ENCODE measurements at regions not wholly inside any gene's neighbourhood (a gene's known extent, or its start where the extent isn't known, plus 50 kb on each side); places are given as distances from the start of the nearest gene placed in this dataset.
"Not testable (repeated sequence)": the region's sequence is repeated elsewhere in the genome, so short reads cannot be mapped to it uniquely, and the experiment has no call there.

DNA sequence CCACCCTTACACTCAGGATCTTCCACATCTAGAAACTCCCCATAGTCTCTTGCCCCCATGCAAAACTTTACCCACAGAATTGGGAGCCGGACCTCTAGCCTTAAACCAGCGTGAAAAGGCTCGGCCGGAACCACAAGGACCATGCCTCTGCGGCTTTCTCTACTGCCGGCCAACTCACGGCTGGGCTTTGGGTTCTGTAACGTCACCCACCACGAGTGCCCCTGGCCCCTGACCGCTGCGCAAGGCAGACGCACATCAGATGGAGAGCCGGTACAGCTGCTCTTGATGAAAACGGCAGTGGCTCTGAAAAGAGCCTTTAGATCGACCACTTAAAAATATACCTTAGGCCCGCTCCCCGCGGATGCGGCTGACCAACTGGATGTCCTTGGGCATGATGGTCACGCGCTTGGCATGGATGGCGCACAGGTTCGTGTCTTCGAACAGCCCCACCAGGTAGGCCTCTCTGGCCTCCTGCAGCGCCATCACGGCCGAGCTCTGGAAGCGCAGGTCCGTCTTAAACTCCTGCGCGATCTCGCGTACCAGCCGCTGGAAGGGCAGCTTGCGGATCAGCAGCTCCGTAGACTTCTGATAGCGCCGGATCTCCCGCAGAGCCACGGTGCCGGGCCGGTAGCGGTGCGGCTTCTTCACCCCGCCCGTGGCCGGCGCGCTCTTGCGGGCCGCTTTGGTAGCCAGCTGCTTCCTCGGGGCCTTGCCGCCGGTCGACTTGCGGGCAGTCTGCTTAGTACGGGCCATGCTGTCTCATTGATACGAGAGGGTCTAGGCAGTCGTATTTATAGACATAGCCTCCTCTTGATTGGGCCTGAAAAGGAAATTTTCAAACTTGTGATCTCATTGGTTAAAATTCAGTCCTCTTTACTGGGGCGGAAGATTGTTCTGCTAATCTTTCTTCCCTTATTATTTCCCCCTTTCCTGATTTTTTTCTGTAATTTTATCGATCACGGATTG lies 66.3 kb downstream of the FAM72C start:
- in situ Hi-C loops (cut with HindIII; ENCODE audit: low pct_ligation_motif_present, low pct_unique_long_range_greater_than_20kb, low sequenced_read_pairs); DNase-seq: not testable (repeated sequence)

DNA sequence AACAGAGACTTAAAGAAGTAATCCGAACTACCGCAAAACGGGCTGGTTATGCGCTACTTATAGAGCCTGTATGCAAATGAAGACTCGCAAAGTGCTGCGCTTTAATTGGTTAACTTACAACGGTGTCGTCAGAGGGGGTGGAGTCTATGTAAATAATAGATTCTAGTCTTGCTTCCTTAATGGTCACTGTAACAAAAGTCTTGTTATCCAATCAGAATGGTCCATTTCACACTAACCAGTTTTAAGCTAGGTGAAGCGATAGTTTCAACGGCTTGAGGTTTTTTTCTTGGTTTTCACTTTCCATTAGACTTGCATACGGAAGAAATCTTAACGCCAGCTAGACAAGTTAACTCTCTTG lies 67.2 kb downstream of the FAM72C start:
- DNase-seq; in situ Hi-C loops (cut with HindIII; ENCODE audit: low pct_ligation_motif_present, low pct_unique_long_range_greater_than_20kb, low sequenced_read_pairs): not testable (repeated sequence)

- peak; percentile 67 for DNase-seq
- in situ Hi-C loops (cut with HindIII; ENCODE audit: low pct_ligation_motif_present, low pct_unique_long_range_greater_than_20kb, low sequenced_read_pairs), result not testable (repeated sequence)
Observed at GRCh38 chr1:143903899-143904621, 67.7 kb downstream of the FAM72C start.

- in situ Hi-C loops (cut with HindIII; ENCODE audit: low pct_ligation_motif_present, low pct_unique_long_range_greater_than_20kb, low sequenced_read_pairs); DNase-seq: not testable (repeated sequence)
Observed at GRCh38 chr1:143896377-143896776, 75.4 kb downstream of the FAM72C start.

- in situ Hi-C loops (cut with HindIII; ENCODE audit: low pct_ligation_motif_present, low pct_unique_long_range_greater_than_20kb, low sequenced_read_pairs), result not testable (repeated sequence)
- peak; percentile 42 for DNase-seq
Observed at GRCh38 chr1:143884932-143885574, 86.7 kb downstream of the FAM72C start.

DNA sequence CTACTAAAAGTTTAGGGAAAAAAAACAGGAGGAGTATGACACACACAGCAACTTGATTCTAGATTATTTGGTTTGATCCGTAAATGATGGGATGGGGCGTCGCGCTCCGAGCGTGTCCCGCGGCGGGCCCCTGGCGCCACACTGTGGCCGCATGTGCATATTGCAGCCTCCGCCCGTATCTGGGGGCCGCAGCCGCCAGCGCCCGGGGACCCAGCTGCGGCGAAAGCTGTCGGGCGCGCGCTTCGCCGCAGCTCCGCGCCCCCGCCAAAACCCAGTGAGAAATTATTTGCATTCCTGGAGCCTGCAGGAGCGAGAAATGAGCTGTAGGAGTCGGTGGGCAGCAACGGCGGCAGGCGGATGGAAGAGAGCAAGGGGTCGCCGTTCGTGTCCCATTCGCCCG lies 87.3 kb downstream of the FAM72C start:
- DNase-seq; in situ Hi-C loops (cut with HindIII; ENCODE audit: low pct_ligation_motif_present, low pct_unique_long_range_greater_than_20kb, low sequenced_read_pairs): not testable (repeated sequence)

- in situ Hi-C loops (cut with HindIII; ENCODE audit: low pct_ligation_motif_present, low pct_unique_long_range_greater_than_20kb, low sequenced_read_pairs); DNase-seq: not testable (repeated sequence)
Observed at GRCh38 chr1:143879757-143880536, 91.8 kb downstream of the FAM72C start.

GRCh38 chr1:143875947-143876346 lies 95.8 kb downstream of the FAM72C start:
- in situ Hi-C loops (cut with HindIII; ENCODE audit: low pct_ligation_motif_present, low pct_unique_long_range_greater_than_20kb, low sequenced_read_pairs); DNase-seq: not testable (repeated sequence)

DNA sequence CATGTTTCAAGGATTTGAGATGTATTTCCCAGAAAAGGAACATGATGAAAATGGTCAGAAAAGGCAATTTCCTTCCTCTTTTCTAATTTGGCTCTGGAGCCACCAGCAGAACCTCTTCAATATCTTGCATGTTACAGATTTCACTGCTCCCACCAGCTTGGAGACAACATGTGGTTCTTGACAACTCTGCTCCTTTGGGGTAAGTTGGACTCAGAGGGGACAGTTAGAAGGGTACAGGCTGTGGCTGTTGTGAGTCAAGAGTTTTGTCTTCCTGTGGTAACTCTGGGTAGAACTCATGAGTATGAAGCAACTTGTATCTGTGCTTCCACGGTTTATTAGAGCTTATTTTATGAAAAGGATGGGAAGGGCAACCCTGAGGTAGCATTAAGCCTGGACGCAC lies 97.2 kb downstream of the FAM72C start:
- in situ Hi-C loops (cut with HindIII; ENCODE audit: low pct_ligation_motif_present, low pct_unique_long_range_greater_than_20kb, low sequenced_read_pairs); DNase-seq: not testable (repeated sequence)

DNA sequence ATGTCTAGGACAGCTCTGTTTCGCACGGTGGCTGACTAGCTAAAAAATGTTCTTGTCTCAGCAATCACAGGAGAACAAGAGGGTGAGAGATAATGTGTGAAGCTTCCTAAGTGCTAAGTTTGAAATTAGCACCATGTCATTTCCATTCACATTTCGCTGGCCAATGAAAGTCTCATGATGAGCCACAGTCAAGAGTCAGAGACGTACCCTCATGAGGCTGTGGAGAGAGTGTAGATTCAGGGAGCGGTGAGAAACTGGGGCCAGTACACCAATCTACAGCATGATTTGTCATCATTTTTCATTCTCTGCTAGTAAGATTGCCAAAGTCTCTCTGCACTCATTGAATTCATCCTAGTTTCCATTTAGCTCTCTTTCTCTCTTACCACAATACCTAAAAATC lies 98.1 kb downstream of the FAM72C start:
- DNase-seq; in situ Hi-C loops (cut with HindIII; ENCODE audit: low pct_ligation_motif_present, low pct_unique_long_range_greater_than_20kb, low sequenced_read_pairs): not testable (repeated sequence)

GRCh38 chr1:143870388-143870787 lies 101.4 kb downstream of the FAM72C start:
- in situ Hi-C loops (cut with HindIII; ENCODE audit: low pct_ligation_motif_present, low pct_unique_long_range_greater_than_20kb, low sequenced_read_pairs); DNase-seq: not testable (repeated sequence)

DNA sequence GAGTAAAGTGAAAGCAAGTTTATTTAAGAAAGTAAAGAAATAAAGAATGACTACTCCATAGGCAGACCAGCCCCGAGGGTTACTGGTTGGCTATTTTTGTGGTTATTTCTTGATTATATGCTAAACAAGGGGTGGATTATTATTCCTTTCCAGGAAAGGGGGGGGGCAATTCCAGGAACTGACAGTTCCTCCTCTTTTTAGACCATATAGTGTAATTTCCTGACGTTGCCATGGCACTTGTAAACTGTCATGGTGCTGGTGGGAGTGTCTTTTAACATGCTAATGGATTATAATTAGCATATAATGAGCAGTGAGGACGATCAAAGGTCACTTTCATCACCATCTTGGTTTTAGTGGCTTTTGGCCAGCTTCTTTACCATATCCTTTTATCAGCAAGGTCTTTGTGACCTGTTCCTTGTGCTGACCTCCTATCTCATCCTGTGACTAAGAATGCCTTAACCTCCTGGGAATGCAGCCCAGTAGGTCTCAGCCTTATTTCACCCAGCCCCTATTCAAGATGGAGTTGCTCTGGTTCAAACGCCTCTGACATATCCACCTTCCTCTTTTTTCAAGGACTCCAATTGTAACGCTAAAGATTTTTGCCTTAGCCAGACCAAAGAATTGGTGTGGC lies 104.1 kb downstream of the FAM72C start:
- in situ Hi-C loops (cut with HindIII; ENCODE audit: low pct_ligation_motif_present, low pct_unique_long_range_greater_than_20kb, low sequenced_read_pairs); DNase-seq: not testable (repeated sequence)

GRCh38 chr1:143863901-143864520 lies 107.8 kb downstream of the FAM72C start:
- in situ Hi-C loops (cut with HindIII; ENCODE audit: low pct_ligation_motif_present, low pct_unique_long_range_greater_than_20kb, low sequenced_read_pairs); DNase-seq: not testable (repeated sequence)

DNA sequence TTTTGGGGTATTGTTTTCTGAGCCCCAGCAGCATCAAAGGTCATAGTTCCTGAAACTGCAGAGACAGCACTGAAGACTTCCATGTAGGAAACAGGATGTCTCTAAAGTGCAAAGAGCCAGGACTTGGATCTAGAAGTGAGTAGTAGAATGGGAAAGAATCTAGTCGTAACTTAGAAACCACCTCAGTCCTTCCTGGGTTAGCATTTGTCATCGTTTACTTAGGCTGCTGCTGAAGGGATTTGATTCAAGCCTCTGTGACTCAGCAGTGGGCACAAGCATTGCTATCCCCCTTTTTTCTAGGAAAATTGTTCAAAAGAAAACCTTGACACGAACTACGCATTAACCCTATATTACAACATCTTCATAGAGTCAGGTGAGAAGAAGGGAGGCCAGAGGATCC lies 109.1 kb downstream of the FAM72C start:
- in situ Hi-C loops (cut with HindIII; ENCODE audit: low pct_ligation_motif_present, low pct_unique_long_range_greater_than_20kb, low sequenced_read_pairs); DNase-seq: not testable (repeated sequence)

- DNase-seq; in situ Hi-C loops (cut with HindIII; ENCODE audit: low pct_ligation_motif_present, low pct_unique_long_range_greater_than_20kb, low sequenced_read_pairs): not testable (repeated sequence)
Observed at GRCh38 chr1:143861306-143861705, 110.5 kb downstream of the FAM72C start.

- DNase-seq; in situ Hi-C loops (cut with HindIII; ENCODE audit: low pct_ligation_motif_present, low pct_unique_long_range_greater_than_20kb, low sequenced_read_pairs): not testable (repeated sequence)
Observed at GRCh38 chr1:143855867-143856266, 115.9 kb downstream of the FAM72C start.

GRCh38 chr1:143854069-143854468 lies 117.7 kb downstream of the FAM72C start:
- DNase-seq; in situ Hi-C loops (cut with HindIII; ENCODE audit: low pct_ligation_motif_present, low pct_unique_long_range_greater_than_20kb, low sequenced_read_pairs): not testable (repeated sequence)
